ENCODE measurements at regions not wholly inside any gene's neighbourhood (a gene's known extent, or its start where the extent isn't known, plus 50 kb on each side); places are given as distances from the start of the nearest gene placed in this dataset.

DNA sequence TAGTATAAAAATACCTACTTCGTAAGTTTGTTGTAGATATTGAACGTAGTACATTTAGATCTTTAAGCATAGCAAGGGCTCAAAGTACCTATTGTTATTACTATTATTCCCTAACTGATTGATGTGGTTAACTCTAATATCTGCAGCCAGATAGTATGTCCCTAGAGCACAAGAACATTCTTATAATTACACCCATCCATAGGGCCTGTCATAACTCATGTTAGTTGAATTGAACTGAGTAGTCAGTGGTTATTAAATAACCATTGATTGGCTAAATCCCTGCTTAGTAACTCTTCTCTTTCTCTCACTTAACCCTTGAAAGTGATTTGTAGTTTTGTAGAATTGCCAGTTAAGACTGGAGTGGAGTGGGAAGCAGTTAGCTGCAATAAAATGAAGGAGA, 207.5 kb upstream of the HS3ST5 start:
- no peak overlapping the region for H3K4me3 ChIP-seq
- WGBS (ENCODE audit: missing lambda C conversion rate), result 3% methylated on average over 2 of the region's 2 CpGs
- CTCF ChIA-PET, result no interaction called here
- POLR2A ChIA-PET, result no interaction called here
- no peak overlapping the region for H3K27ac ChIP-seq
- TF ChIP-seq JUN (IDR thresholded peaks at IDR 0.05) (no peak), FOSL2 (IDR thresholded peaks at IDR 0.05) (no peak), FOSL2 (CRISPR knock-in tag; IDR thresholded peaks at IDR 0.05) (no peak), JUNB (IDR thresholded peaks at IDR 0.05) (no peak), GATA3 (IDR thresholded peaks at IDR 0.05; ENCODE audit: borderline replicate concordance) (no peak), RARB (CRISPR knock-in tag; IDR thresholded peaks at IDR 0.05) (no peak)
- TF ChIP-seq, protein P1, sequence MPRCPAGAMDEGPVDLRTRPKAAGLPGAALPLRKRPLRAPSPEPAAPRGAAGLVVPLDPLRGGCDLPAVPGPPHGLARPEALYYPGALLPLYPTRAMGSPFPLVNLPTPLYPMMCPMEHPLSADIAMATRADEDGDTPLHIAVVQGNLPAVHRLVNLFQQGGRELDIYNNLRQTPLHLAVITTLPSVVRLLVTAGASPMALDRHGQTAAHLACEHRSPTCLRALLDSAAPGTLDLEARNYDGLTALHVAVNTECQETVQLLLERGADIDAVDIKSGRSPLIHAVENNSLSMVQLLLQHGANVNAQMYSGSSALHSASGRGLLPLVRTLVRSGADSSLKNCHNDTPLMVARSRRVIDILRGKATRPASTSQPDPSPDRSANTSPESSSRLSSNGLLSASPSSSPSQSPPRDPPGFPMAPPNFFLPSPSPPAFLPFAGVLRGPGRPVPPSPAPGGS (IDR thresholded peaks at IDR 0.05), result no peak
- TF ChIP-seq, protein P2, sequence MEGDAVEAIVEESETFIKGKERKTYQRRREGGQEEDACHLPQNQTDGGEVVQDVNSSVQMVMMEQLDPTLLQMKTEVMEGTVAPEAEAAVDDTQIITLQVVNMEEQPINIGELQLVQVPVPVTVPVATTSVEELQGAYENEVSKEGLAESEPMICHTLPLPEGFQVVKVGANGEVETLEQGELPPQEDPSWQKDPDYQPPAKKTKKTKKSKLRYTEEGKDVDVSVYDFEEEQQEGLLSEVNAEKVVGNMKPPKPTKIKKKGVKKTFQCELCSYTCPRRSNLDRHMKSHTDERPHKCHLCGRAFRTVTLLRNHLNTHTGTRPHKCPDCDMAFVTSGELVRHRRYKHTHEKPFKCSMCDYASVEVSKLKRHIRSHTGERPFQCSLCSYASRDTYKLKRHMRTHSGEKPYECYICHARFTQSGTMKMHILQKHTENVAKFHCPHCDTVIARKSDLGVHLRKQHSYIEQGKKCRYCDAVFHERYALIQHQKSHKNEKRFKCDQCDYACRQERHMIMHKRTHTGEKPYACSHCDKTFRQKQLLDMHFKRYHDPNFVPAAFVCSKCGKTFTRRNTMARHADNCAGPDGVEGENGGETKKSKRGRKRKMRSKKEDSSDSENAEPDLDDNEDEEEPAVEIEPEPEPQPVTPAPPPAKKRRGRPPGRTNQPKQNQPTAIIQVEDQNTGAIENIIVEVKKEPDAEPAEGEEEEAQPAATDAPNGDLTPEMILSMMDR (IDR thresholded peaks at IDR 0.05), result no peak
- FAIRE-seq, result no peak
- no peak for ATAC-seq
- H3K4me2 ChIP-seq, result no peak overlapping the region
- H3K9me3 ChIP-seq, result no peaks in the 10 kb centered on the region
- no peak for DNase-seq (ENCODE audit: low read depth in 1 of 2, low spot score in 1 of 2)
- no peaks in the 10 kb centered on the region for H3K4me1 ChIP-seq

DNA sequence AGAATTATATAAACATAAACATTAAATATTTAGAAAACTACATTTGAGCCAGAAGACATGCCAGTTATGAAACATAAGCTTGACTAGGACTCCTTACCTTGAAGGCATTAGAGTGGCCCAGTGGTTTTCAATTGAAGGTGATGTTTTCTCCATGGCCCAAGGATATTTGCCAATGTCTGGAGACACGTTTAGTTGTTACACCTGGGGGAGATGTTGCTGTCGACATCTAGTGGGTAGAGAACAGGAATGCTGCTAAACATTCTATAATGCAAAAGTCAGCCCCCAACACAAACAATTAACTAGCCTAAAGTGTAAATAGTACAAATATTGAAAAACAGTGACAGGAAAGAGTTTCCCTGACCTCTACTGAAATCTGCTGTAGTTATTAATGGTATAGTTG, 200.9 kb upstream of the HS3ST5 start:
- H3K9me3 ChIP-seq, result no peaks in the 10 kb centered on the region
- H3K4me1 ChIP-seq, result no peaks in the 10 kb centered on the region
- FAIRE-seq, result no peak
- no peak overlapping the region for H3K27ac ChIP-seq
- no peak overlapping the region for H3K4me3 ChIP-seq
- TF ChIP-seq PHF8 (IDR thresholded peaks at IDR 0.05; ENCODE audit: borderline replicate concordance, low read depth) (no peak), NR3C1 (IDR thresholded peaks at IDR 0.05) (no peak), FOXS1 (CRISPR knock-in tag; IDR thresholded peaks at IDR 0.05) (no peak), HOXB5 (CRISPR knock-in tag; IDR thresholded peaks at IDR 0.05) (no peak), CBX2 (IDR thresholded peaks at IDR 0.05; ENCODE audit: borderline replicate concordance, low read depth) (no peak), MYC (IDR thresholded peaks at IDR 0.05; ENCODE audit: borderline replicate concordance, low read length) (no peak), TP53 (CRISPR knock-in tag; IDR thresholded peaks at IDR 0.05) (no peak), EHMT2 (IDR thresholded peaks at IDR 0.05; ENCODE audit: low read depth) (no peak), NPAS2 (CRISPR knock-in tag; IDR thresholded peaks at IDR 0.05; ENCODE audit: borderline replicate concordance) (no peak), NFE2L2 (conservative IDR thresholded peaks at IDR 0.05; ENCODE audit: low read length) (no peak), FOSB (CRISPR knock-in tag; IDR thresholded peaks at IDR 0.05) (no peak), SMC3 (IDR thresholded peaks at IDR 0.05) (no peak), MAZ (IDR thresholded peaks at IDR 0.05; ENCODE audit: borderline replicate concordance, low read depth, low read length) (no peak), JUNB (IDR thresholded peaks at IDR 0.05) (no peak), BHLHE40 (IDR thresholded peaks at IDR 0.05; ENCODE audit: low read depth, low read length) (no peak)
- TF ChIP-seq, protein P3, sequence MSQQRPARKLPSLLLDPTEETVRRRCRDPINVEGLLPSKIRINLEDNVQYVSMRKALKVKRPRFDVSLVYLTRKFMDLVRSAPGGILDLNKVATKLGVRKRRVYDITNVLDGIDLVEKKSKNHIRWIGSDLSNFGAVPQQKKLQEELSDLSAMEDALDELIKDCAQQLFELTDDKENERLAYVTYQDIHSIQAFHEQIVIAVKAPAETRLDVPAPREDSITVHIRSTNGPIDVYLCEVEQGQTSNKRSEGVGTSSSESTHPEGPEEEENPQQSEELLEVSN (IDR thresholded peaks at IDR 0.05; ENCODE audit: borderline replicate concordance, low read depth), result no peak
- TF ChIP-seq, protein P4, sequence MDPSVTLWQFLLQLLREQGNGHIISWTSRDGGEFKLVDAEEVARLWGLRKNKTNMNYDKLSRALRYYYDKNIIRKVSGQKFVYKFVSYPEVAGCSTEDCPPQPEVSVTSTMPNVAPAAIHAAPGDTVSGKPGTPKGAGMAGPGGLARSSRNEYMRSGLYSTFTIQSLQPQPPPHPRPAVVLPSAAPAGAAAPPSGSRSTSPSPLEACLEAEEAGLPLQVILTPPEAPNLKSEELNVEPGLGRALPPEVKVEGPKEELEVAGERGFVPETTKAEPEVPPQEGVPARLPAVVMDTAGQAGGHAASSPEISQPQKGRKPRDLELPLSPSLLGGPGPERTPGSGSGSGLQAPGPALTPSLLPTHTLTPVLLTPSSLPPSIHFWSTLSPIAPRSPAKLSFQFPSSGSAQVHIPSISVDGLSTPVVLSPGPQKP (IDR thresholded peaks at IDR 0.05; ENCODE audit: low read depth, low read length), result no peak
- TF ChIP-seq, protein P5, sequence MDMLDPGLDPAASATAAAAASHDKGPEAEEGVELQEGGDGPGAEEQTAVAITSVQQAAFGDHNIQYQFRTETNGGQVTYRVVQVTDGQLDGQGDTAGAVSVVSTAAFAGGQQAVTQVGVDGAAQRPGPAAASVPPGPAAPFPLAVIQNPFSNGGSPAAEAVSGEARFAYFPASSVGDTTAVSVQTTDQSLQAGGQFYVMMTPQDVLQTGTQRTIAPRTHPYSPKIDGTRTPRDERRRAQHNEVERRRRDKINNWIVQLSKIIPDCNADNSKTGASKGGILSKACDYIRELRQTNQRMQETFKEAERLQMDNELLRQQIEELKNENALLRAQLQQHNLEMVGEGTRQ (IDR thresholded peaks at IDR 0.05), result no peak
- WGBS (ENCODE audit: missing lambda C conversion rate), result 0% methylated on average over 2 of the region's 2 CpGs
- ChIA-PET CTCF (no interaction called here), POLR2A (no interaction called here)
- H3K4me2 ChIP-seq, result no peak overlapping the region
- no peak for ATAC-seq
- DNase-seq (ENCODE audit: low read depth in 1 of 2, low spot score in 1 of 2), result no peak
